Fibroblast of lung (primary cell): ENCODE measurements at regions not wholly inside any gene's neighbourhood (a gene's known extent, or its start where the extent isn't known, plus 50 kb on each side); places are given as distances from the start of the nearest gene placed in this dataset.

Source experiments
- CTCF ChIP-seq, 2 donors: IDR thresholded peaks in 1 of 2; conservative IDR thresholded peaks in 1 of 2; 1 replicate in 1 of 2; 2 replicates in 1 of 2; pipeline ENCODE4 v1.5.1; 2011 to 2012; ENCODE audit warnings: low read length in 2 of 2, control low read depth in 1 of 2, inconsistent platforms in 1 of 2, low read depth in 1 of 2, mild to moderate bottlenecking in 1 of 2
- EZH2 ChIP-seq: IDR thresholded peaks from 2 replicates; pipeline ENCODE4 v1.5.1; 2012; ENCODE audit warnings: low read length, control low read depth, mild to moderate bottlenecking; ENCODE audit errors: missing control alignments

DNA sequence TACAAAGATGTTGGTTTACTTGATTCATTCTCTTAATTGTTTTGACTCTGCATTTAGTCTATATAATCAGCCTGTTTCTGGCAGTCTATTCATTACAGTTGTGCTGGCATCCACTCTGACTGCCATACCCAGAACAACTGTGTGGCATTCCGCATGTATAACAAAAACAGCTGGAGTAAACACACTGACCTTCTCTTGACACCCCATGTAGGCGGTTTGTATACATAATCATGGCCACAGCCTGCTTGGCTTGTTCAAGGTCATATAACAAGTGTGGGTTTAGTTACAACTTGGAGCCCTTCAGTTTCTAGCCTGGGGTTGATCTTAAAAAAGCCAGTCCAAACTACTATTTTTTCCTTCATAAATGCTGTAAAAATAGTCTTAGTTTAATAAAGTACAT lies 70.9 kb downstream of the MBL2 start:
- TF ChIP-seq CTCF (conservative IDR thresholded peaks at IDR 0.05 in 1 of 2, IDR thresholded peaks at IDR 0.05 in 1 of 2; ENCODE audit: low read depth in 1 of 2, low read length in 2 of 2): no peak
- no peak for TF ChIP-seq EZH2
